K562 (cell line): ENCODE measurements at regions not wholly inside any gene's neighbourhood (a gene's known extent, or its start where the extent isn't known, plus 50 kb on each side); places are given as distances from the start of the nearest gene placed in this dataset.

Experiments used
- ATAC-seq: fragments of 200-7000 bp; cut with Tn5 transposase; 3 replicates; pipeline ENCODE4 v1.9.1; 2020; ENCODE audit warnings: moderate library complexity
- BruUV-seq: library from RNA; stranded (reverse); fragments of 400-500 nt; replicated peaks from 2 replicates; lab custom pipeline; 2021; lab: Mats Ljungman, UMichigan
- CTCF ChIA-PET: fragments of 300-600 bp; formaldehyde crosslinking; extraction: SDS; loops from one replicate; lab custom pipeline; 2021; ENCODE audit warnings: low intra/inter-chr PET ratio; lab: Yijun Ruan, JAX
- POLR2A ChIA-PET: fragments of 300-600, 350-650 bp; sonication (Branson Sonifier 250); formaldehyde crosslinking; extraction: SDS; loops from one replicate; lab custom pipeline; 2021; ENCODE audit warnings: antibody characterized with exemption, inconsistent platforms; lab: Yijun Ruan, JAX
- DNase-seq, 4 experiments: peaks; one replicate each; pipeline versions ENCODE4 v3.0.0 to v3.0.0-alpha.2; 2011 to 2018; ENCODE audit warnings: low spot score in 3 of 4, mixed read lengths in 3 of 4; ENCODE audit errors: extremely low read depth in 1 of 4
- FAIRE-seq: peaks from 2 replicates; lab custom pipeline; 2011; peaks lifted over from hg19 to GRCh38; lab: Jason Lieb, UNC
- H2AFZ ChIP-seq: 2 replicates; pipeline ENCODE4 v1.6.0; 2011; ENCODE audit warnings: low read depth, low read length, control low read depth, inconsistent platforms
- H3K27ac ChIP-seq: fragments of 200-600 bp; 3 replicates; pipeline ENCODE4 v1.8.0; 2011; ENCODE audit warnings: low read depth, mild to moderate bottlenecking, control low read depth, inconsistent platforms, low read length, moderate library complexity, mixed read lengths; ENCODE audit errors: extremely low read depth
- H3K27me3 ChIP-seq, 2 experiments: fragments of 300-600 bp in 1 of 2; 2 replicates in 1 of 2; 3 replicates in 1 of 2; pipeline versions ENCODE4 v1.6.0 to v1.8.0; 2011; ENCODE audit warnings: inconsistent platforms in 2 of 2, low read length in 2 of 2, mild to moderate bottlenecking in 1 of 2, mixed read lengths in 1 of 2, moderate library complexity in 1 of 2; ENCODE audit not compliant: control insufficient read depth in 2 of 2, insufficient read depth in 2 of 2
- H3K36me3 ChIP-seq: fragments of 300-600 bp; 3 replicates; pipeline ENCODE4 v1.8.0; 2011; ENCODE audit warnings: mild to moderate bottlenecking, low read length, inconsistent platforms; ENCODE audit not compliant: control insufficient read depth, insufficient read depth
- H3K4me1 ChIP-seq, 2 experiments: fragments of 200-600 bp in 1 of 2; replicated peaks in 1 of 2; 2 replicates in 1 of 2; 3 replicates in 1 of 2; pipeline versions ENCODE4 v1.5.1 to v1.8.0; 2011; ENCODE audit warnings: inconsistent platforms in 2 of 2, low read length in 2 of 2, mild to moderate bottlenecking in 1 of 2, mixed read lengths in 1 of 2, moderate library complexity in 1 of 2; ENCODE audit not compliant: control insufficient read depth in 2 of 2, insufficient read depth in 2 of 2
- H3K4me2 ChIP-seq: 2 replicates; pipeline ENCODE4 v1.6.1; 2011; ENCODE audit warnings: low read length, control low read depth, inconsistent platforms, mixed read lengths; ENCODE audit not compliant: insufficient read depth
- H3K4me3 ChIP-seq: fragments of 200-600 bp; sonication (generic), shearing (Covaris generic); 2 replicates; pipeline ENCODE4 v1.5.1; 2016; ENCODE audit warnings: control low read depth, inconsistent platforms
- H3K79me2 ChIP-seq: fragments of 200-600 bp; 3 replicates; pipeline ENCODE4 v1.8.0; 2011; ENCODE audit warnings: low read length, inconsistent platforms; ENCODE audit not compliant: control insufficient read depth, insufficient read depth
- H3K9ac ChIP-seq, 2 experiments: 2 replicates each; pipeline versions ENCODE4 v1.6.0 to v1.6.1; 2011; ENCODE audit warnings: low read depth in 2 of 2, low read length in 2 of 2, control low read depth in 1 of 2, inconsistent platforms in 1 of 2, mild to moderate bottlenecking in 1 of 2, mixed read lengths in 1 of 2; ENCODE audit not compliant: insufficient read depth in 1 of 2
- H3K9me1 ChIP-seq: one replicate; pipeline ENCODE4 v1.6.0; 2011; ENCODE audit warnings: inconsistent platforms, mild to moderate bottlenecking, low read length, moderate library complexity; ENCODE audit not compliant: control insufficient read depth, insufficient read depth
- H3K9me3 ChIP-seq: replicated peaks from 2 replicates; pipeline ENCODE4 v1.5.1; 2011; ENCODE audit warnings: low read depth, low read length, inconsistent platforms; ENCODE audit not compliant: control insufficient read depth, insufficient read depth
- H4K20me1 ChIP-seq: replicated peaks from 2 replicates; pipeline ENCODE4 v1.6.1; 2011; ENCODE audit warnings: low read length, inconsistent platforms, mixed read lengths; ENCODE audit not compliant: control insufficient read depth, insufficient read depth
- ELF2 ChIP-seq: fragments of 250-450 bp; sonication (Bioruptor Pico); IDR thresholded peaks from 2 replicates; pipeline ENCODE4 v1.5.0; 2021; ENCODE audit warnings: mild to moderate bottlenecking
- PHF21A ChIP-seq: fragments of 450-650 bp; IDR thresholded peaks from 2 replicates; pipeline ENCODE4 v1.6.1; 2017; ENCODE audit warnings: low read depth, borderline replicate concordance
- SRSF9 ChIP-seq: fragments of 200-400 bp; formaldehyde crosslinking; IDR thresholded peaks from 2 replicates; pipeline ENCODE4 v1.6.1; 2017; ENCODE audit warnings: low read depth, low read length, borderline replicate concordance
- THRA ChIP-seq: fragments of 450-650 bp; IDR thresholded peaks from 2 replicates; pipeline ENCODE4 v1.6.1; 2017; ENCODE audit warnings: mild to moderate bottlenecking, moderate library complexity
- ZFP91 ChIP-seq: sonication (generic); formaldehyde crosslinking; IDR thresholded peaks from 2 replicates; pipeline ENCODE4 v1.8.0; 2022; ENCODE audit warnings: mild to moderate bottlenecking, missing genetic modification reagents
- ZNF324 ChIP-seq: fragments of 250-450 bp; sonication (Bioruptor Pico); IDR thresholded peaks from 2 replicates; pipeline ENCODE4 v1.4.0; 2020; ENCODE audit warnings: mild to moderate bottlenecking
- ZNF347 ChIP-seq: fragments of 450-650 bp; formaldehyde crosslinking; IDR thresholded peaks from 2 replicates; pipeline ENCODE4 v1.4.0; 2020; ENCODE audit warnings: low read depth, mild to moderate bottlenecking, moderate library complexity
- ZNF507 ChIP-seq: conservative IDR thresholded peaks from 2 replicates; pipeline ENCODE4 v1.6.1; 2017; ENCODE audit warnings: missing genetic modification characterization, missing compliant biosample characterization
- ZNF830 ChIP-seq: fragments of 250-450 bp; sonication (Bioruptor Pico); IDR thresholded peaks from 2 replicates; pipeline ENCODE4 v1.5.0; 2021; ENCODE audit warnings: mild to moderate bottlenecking
- WGBS: fragments of 100-300 bp; shearing (Covaris generic); methylation state at CpG from one replicate; pipeline ENCODE4 v1.1.6; 2016; ENCODE audit warnings: low coverage, mixed read lengths; ENCODE audit not compliant: insufficient coverage; ENCODE audit errors: missing lambda C conversion rate; 5-methylcytosine and 5-hydroxymethylcytosine counted together
- in situ Hi-C: fragments of 300-500 bp; cut with MboI; formaldehyde crosslinking; loops from 4 replicates; pipeline ENCODE4 v1.15.0; 2018; ENCODE audit warnings: inconsistent platforms, mixed read lengths
- intact Hi-C: fragments of 100-400 bp; cut with micrococcal nuclease; formaldehyde crosslinking; loops from 2 replicates; pipeline ENCODE4 v1.14.2; 2022
- TF ChIP-seq, protein P1 (sequence below): fragments of 450-650 bp; IDR thresholded peaks from 2 replicates; pipeline ENCODE4 v1.6.1; 2016; ENCODE audit warnings: mild to moderate bottlenecking

GRCh38 chr9:32707326-32707725, 71.9 kb upstream of the TAF1L start:
- Histone ChIP-seq H4K20me1 (no peaks in the 10 kb centered on the region), H3K4me1 (no peaks in the 10 kb centered on the region; a peak in 3 of 5 replicates), H3K36me3 (no peaks in the 10 kb centered on the region), H3K9me3 (no peaks in the 10 kb centered on the region), H3K9ac (no peak overlapping the region)
- intact Hi-C loops = loop anchor here (10.0 kb wide), 1 partner anchor 123 kb away; no protein-coding TSS in a partner anchor
- in situ Hi-C loops = no loop called here
- WGBS = 2% methylated on average over 5 of the region's 5 CpGs
- no peak for TF ChIP-seq ZNF830
- TF ChIP-seq THRA = no peak
- TF ChIP-seq ELF2 (CRISPR knock-in tag) = no peak
- no peak for TF ChIP-seq SRSF9
- TF ChIP-seq, protein P1, sequence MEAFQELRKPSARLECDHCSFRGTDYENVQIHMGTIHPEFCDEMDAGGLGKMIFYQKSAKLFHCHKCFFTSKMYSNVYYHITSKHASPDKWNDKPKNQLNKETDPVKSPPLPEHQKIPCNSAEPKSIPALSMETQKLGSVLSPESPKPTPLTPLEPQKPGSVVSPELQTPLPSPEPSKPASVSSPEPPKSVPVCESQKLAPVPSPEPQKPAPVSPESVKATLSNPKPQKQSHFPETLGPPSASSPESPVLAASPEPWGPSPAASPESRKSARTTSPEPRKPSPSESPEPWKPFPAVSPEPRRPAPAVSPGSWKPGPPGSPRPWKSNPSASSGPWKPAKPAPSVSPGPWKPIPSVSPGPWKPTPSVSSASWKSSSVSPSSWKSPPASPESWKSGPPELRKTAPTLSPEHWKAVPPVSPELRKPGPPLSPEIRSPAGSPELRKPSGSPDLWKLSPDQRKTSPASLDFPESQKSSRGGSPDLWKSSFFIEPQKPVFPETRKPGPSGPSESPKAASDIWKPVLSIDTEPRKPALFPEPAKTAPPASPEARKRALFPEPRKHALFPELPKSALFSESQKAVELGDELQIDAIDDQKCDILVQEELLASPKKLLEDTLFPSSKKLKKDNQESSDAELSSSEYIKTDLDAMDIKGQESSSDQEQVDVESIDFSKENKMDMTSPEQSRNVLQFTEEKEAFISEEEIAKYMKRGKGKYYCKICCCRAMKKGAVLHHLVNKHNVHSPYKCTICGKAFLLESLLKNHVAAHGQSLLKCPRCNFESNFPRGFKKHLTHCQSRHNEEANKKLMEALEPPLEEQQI = no peak
- TF ChIP-seq ZNF507 = no peak
- TF ChIP-seq ZNF324 (CRISPR knock-in tag) = no peak
- no peak for TF ChIP-seq ZFP91 (CRISPR knock-in tag)
- TF ChIP-seq ZNF347 (CRISPR knock-in tag) = no peak
- TF ChIP-seq PHF21A = no peak
- TF ChIP-seq, all 486 proteins: peak for 0
- H2AFZ ChIP-seq = no peak overlapping the region
- no peaks in the 10 kb centered on the region for H3K27me3 ChIP-seq
- no peak for ATAC-seq
- ChIA-PET CTCF (no interaction called here), POLR2A (no interaction called here)
- no peak for DNase-seq
- no peak overlapping the region for H3K4me2 ChIP-seq
- FAIRE-seq = no peak
- H3K79me2 ChIP-seq = no peaks in the 10 kb centered on the region
- H3K27ac ChIP-seq = no peak overlapping the region
- H3K9me1 ChIP-seq = no peaks in the 10 kb centered on the region
- no peak overlapping the region for H3K4me3 ChIP-seq
- BruUV-seq = no TSS peak
